Right ventricle myocardium inferior (tissue), 1 donor: ENCODE measurements at regions not wholly inside any gene's neighbourhood (a gene's known extent, or its start where the extent isn't known, plus 50 kb on each side); places are given as distances from the start of the nearest gene placed in this dataset.
"Not testable (repeated sequence)": the region's sequence is repeated elsewhere in the genome, so short reads cannot be mapped to it uniquely, and the experiment has no call there.

Source experiments
- ATAC-seq: fragments of 200-7000 bp; cut with Tn5 transposase; one replicate; pipeline ENCODE4 v1.9.1; 2020; ENCODE audit warnings: mild to moderate bottlenecking, moderate library complexity
- DNase-seq: peaks from one replicate; pipeline ENCODE4 v3.0.0; 2021; ENCODE audit errors: missing footprints
- intact Hi-C: fragments of 100-400 bp; cut with DNase I; formaldehyde crosslinking; loops from one replicate; pipeline ENCODE4 v1.11.0; 2022
- donor health status: DM: no; HTN: yes; CAD: no; lungs with severe emphysema.

- no peak for ATAC-seq
- intact Hi-C loops: no loop called here
- DNase-seq: no peak
Measured at GRCh38 chr12:87513536-87514280, 515.5 kb downstream of the C12orf50 start.

- no peak for DNase-seq
- intact Hi-C loops: no loop called here
- no peak for ATAC-seq
Measured at GRCh38 chr12:87511371-87511770, 517.8 kb downstream of the C12orf50 start.

- no peak for ATAC-seq
- DNase-seq: no peak
- intact Hi-C loops: no loop called here
Measured at GRCh38 chr12:87509237-87509820, 519.9 kb downstream of the C12orf50 start.

- ATAC-seq (no peak), DNase-seq (no peak)
- intact Hi-C loops: no loop called here
Measured at GRCh38 chr12:87491598-87491997, 537.6 kb downstream of the C12orf50 start.

GRCh38 chr12:87491089-87491488, 538.1 kb downstream of the C12orf50 start:
- ATAC-seq (no peak), DNase-seq (no peak)
- intact Hi-C loops: no loop called here

- ATAC-seq: no peak
- intact Hi-C loops: no loop called here
- no peak for DNase-seq
Measured at GRCh38 chr12:87469295-87469694, 559.9 kb downstream of the C12orf50 start.

DNA sequence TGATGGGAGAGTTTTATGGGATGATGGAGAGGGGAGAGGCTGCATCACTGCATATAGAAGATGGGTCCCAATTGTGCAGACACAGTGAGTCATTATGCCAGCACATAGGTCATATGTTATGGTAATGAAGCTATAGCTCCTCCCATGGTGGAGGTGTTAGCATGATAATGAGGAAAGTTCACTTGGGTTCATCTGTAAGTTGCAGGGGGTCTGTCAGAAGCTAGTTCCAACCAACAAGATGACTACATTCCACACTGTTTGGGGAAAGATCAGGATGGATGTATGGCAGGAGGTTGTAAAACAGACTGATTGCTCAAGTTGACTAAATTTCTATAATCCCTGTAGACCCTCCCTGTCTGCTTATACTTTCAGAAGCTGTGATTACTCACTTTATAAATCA, 561.3 kb downstream of the C12orf50 start:
- intact Hi-C loops: no loop called here
- DNase-seq: no peak
- no peak for ATAC-seq

- ATAC-seq (no peak), DNase-seq (no peak)
- intact Hi-C loops: no loop called here
Measured at GRCh38 chr12:87464565-87464964, 564.6 kb downstream of the C12orf50 start.

DNA sequence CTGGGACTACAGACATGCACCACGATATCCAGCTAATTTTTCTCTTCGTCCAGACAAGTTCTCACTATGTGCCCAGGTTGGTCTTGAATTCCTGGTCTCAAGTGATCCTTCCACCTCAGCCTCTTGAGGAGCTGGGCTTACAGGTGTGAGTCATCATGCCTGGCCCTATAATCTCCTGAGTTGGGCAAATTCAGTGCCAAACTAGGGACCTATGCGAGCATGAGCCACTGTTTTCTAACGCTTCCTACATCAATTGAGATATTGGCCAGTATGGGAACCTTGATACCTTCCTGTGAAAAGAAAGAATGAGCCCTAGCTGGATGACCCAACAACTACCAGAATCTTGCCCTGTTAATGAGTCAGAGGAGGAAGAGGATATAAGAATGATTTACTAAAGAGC, 585.2 kb downstream of the C12orf50 start:
- ATAC-seq: no peak
- intact Hi-C loops: no loop called here
- no peak for DNase-seq

DNA sequence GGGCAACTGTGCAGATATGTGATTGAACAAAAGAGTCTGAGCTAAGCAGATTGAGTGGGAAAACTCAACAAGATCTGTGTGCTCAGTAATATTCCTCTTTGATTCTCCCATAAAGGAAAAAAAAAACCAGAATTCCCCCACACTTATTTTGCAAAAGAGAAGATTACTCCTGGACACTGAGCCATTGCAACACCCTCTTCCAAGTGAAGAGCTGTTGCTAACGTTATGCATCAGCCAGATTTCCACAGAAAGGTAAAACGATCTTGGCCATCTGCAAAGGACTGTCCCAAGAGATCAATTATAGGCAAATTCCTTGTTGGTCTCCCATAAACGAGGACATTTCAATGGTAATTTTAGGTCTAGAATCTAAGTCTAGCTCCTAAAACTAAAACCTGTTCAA, 587.7 kb downstream of the C12orf50 start:
- intact Hi-C loops: no loop called here
- DNase-seq: no peak
- no peak for ATAC-seq

DNA sequence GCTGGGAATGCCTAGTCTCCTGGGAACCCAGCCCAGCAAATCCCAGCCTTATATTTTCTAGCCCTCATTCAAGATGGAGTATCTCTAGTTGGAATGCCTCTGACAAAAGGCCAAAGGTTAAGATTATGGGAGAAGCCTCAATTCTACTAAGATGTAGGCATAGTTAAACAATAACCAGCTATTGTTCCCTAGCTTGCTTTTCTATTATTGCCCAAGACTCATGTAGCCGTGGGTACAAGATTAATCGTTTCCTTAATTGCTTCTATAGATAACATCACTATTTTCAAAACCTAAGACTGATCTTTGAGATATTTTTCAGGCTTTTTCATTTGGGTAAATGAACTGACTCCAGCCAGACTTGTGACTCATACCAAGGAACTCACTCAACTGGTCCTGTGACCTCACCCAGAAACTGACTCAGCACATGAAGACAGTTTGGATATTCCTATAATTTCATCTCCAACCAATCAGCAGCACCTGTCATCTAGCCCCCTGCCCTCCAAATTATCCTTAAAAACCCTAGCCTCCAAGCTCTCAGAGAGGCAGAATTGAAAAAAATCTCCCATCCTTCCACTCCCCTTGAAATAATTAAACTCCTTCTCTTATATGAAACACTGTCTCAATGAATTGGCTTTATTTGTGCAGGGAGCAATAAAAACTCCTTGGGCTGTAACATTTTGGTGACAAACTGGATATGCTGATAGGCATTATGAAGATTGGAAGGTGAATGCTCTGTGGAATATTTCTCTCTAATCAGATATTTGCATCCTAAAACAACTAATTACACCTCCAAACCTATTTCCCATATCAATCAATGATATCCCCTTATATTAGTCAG, 589.0 kb downstream of the C12orf50 start:
- ATAC-seq (no peak), DNase-seq (no peak)
- intact Hi-C loops: no loop called here

DNA sequence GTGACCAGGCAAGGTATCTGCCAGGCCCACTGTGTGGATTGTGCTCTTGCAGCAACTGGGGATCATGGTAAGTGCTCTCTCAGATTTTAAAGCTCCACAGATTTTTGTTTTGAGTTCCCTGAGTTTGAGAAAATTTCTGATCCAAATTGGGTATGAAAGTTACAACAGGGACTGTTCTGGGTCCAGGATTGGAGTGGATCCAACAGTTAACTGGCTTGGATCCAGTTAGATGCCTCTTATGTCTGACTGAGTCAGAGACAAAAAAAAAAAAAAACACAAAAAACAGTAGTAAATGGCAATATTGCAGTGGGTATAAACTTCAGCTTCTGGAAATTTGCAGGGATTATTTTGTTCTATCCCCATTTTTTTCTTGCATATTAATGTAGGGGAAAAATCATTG, 598.8 kb downstream of the C12orf50 start:
- intact Hi-C loops: no loop called here
- DNase-seq (no peak), ATAC-seq (no peak)

DNA sequence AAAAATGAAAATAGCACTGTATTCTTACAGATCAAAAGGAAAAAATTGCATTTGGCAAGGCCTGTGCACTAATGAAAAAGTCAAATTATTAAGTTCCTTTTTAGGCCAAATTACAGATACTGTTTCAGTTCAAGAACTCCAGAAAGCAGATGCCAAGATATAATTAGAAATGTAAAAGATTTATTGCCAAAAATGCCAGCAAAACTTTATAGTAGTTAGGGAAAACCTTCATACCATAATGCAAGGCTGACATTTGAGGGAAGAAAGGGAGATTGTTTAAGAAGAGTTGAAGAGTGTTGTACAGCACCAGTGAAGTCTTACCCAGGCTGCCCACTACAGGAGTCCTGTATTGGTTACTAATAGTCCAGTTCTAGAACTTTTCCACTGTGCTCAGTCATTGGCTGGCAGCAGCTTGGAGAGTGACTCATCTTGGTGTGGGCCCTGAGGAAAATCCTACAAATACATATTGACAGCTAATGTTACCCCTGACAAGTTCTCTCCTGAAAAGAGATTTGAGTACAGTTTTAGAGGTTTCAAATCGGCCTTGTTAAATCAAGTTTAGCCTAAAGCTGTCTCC, 600.4 kb downstream of the C12orf50 start:
- intact Hi-C loops: no loop called here
- DNase-seq: no peak
- ATAC-seq: no peak

GRCh38 chr12:87427770-87428169, 601.4 kb downstream of the C12orf50 start:
- DNase-seq (no peak), ATAC-seq (no peak)
- intact Hi-C loops: no loop called here

- ATAC-seq (no peak), DNase-seq (no peak)
- intact Hi-C loops: no loop called here
Measured at GRCh38 chr12:87425942-87426554, 603.2 kb downstream of the C12orf50 start.

DNA sequence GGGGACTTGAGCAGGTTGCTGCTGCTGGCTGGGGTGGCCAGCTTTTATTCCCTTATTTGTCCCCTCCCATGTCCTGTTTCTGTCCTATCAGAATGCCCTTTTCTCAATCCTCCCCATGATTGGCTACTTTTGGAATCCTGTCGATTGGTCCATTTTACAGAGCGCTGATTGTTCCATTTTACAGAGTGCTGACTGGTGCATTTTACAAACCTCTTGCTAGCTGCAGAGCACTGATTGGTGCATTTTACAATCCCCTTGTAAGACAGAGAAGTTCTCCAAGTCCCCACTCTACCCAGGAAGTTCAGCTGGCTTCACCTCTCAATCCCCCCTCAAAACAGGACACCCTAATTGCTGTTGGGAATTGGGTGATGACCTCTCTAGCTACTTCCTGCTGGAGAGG, 608.0 kb downstream of the C12orf50 start:
- intact Hi-C loops, DNase-seq, ATAC-seq: not testable (repeated sequence)

- no peak for DNase-seq
- intact Hi-C loops: no loop called here
- ATAC-seq: no peak
Measured at GRCh38 chr12:87413784-87414183, 615.4 kb downstream of the C12orf50 start.

DNA sequence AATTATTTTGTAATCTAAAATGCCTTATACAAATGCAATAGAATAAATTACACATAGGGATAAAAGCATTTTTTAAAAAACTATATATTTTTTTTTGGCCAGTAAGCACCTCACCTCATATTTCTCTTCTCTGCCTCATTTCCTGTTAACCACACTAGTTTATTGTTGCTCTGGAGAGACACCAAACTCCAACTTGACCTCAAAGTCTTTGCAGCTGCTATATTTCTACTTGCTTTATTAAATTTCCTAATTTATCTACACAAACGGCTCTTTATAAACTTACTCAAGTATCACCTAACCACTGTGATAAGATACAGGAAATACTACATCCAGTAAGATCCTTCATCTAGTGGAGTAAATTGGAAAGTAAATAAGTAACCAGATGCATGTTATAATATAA, 622.3 kb downstream of the C12orf50 start:
- DNase-seq (no peak), ATAC-seq (no peak)
- intact Hi-C loops: no loop called here

DNA sequence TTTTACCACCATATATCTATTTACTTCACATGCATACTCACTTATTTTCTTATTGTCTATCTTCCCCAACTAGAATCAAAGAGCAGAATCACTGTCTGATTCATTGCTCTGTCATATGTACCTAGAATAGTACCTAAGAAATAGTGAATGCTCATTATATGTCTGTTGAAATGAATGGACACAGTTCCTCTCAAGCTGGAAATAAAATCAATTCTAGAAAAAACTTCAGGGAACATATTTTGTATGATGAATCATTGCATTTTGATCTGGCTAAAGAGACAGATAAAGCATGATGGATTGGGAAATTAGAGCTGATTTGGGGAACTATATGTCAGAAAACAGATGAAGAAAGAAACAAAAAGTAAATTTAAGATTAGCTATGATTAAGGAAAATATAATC, 623.3 kb downstream of the C12orf50 start:
- intact Hi-C loops: no loop called here
- DNase-seq: no peak
- no peak for ATAC-seq
